Erythroblast (primary cell): ENCODE measurements at regions not wholly inside any gene's neighbourhood (a gene's known extent, or its start where the extent isn't known, plus 50 kb on each side); places are given as distances from the start of the nearest gene placed in this dataset.

ENCODE experiments used
- GATA1 ChIP-seq: IDR thresholded peaks from 2 replicates; pipeline ENCODE4 v1.6.1; 2011; ENCODE audit warnings: low read depth, mild to moderate bottlenecking, control low read depth, low read length, moderate library complexity
- POLR2A ChIP-seq: IDR thresholded peaks from 2 replicates; pipeline ENCODE4 v1.6.1; 2011; ENCODE audit warnings: mild to moderate bottlenecking, low read length

DNA sequence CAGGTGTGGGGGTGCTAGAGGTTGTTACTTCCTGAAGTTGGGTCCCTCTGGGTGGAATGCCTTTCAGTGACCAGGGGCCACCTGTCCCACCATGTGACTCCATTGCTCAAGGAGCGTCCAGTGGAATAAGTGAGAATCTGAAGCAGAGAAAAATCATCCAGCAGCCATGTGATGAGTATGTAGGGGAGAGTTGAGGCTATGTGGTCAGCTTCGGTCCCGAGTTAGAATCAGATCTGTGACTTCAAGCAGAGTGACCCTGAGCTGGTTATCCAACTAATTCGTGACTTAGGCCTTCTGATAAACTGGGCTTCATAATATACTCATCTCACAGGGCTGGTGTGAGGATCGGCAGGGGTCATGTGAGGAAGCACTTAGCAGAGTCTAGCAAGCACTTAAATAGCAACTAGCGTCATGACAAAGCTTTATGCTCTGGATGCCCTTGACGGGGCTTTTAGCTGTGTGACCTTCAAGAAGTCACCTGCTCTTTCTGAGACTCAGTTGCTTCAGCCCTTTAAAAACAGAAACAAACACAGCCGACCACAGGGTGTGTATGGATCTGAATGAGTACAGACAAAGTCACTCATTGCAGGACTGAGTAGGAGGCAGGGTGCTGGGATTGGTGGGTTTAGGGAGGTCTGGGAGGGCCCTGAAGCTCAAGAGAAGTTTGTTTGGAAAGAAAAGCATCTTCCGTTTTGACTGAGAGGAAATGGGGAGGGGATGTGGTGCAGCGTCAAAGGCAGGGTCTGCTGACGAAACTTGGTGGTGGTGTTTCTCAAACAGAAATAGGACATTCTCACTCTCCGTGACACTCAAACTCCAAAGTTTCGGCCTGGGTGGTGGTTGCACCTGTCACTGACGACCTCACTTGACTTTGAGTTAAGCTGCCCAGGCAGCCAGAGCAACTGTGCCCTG, 264.0 kb upstream of the CXCR4 start:
- TF ChIP-seq POLR2A = no peak
- no peak for TF ChIP-seq GATA1
